Body of pancreas (tissue), 4 donors: ENCODE measurements at regions not wholly inside any gene's neighbourhood (a gene's known extent, or its start where the extent isn't known, plus 50 kb on each side); places are given as distances from the start of the nearest gene placed in this dataset.

Experiments used
- POLR2A ChIP-seq, 3 donors: fragments of 450-650 bp; IDR thresholded peaks; one replicate each; pipeline ENCODE4 v1.6.1; 2016; ENCODE audit warnings: antibody characterized with exemption in 3 of 3, mild to moderate bottlenecking in 2 of 3
- TF ChIP-seq, protein P1 (sequence below), 7 experiments: fragments of 450-650 bp in 4 of 7; fragments of 200-600 bp in 3 of 7; sonication (generic) in 3 of 7; IDR thresholded peaks; one replicate each; pipeline ENCODE4 v1.5.1; 2016 to 2019; ENCODE audit warnings: antibody characterized with exemption in 7 of 7

DNA sequence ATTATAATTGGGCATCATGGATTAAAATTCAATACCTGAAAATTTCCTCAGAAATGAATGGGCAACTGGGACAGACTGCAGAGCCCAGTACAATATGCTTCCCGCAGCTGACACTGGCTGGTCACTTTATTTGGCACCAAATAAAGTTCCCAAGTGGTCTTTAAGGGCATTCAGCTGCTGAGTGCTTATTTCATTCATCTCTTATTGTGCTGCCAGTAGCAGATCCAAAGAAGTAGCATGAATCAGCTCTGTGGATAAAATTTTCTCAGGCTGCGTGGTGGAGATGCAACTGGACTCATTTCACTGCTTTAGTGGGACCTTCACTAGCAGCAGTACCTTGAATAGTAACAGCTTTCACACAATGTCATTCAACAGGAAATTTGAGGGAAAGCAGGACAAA, 226.3 kb upstream of the ADGRL2 start:
- no peak for TF ChIP-seq POLR2A (IDR thresholded peaks at IDR 0.05)
- TF ChIP-seq, protein P1, sequence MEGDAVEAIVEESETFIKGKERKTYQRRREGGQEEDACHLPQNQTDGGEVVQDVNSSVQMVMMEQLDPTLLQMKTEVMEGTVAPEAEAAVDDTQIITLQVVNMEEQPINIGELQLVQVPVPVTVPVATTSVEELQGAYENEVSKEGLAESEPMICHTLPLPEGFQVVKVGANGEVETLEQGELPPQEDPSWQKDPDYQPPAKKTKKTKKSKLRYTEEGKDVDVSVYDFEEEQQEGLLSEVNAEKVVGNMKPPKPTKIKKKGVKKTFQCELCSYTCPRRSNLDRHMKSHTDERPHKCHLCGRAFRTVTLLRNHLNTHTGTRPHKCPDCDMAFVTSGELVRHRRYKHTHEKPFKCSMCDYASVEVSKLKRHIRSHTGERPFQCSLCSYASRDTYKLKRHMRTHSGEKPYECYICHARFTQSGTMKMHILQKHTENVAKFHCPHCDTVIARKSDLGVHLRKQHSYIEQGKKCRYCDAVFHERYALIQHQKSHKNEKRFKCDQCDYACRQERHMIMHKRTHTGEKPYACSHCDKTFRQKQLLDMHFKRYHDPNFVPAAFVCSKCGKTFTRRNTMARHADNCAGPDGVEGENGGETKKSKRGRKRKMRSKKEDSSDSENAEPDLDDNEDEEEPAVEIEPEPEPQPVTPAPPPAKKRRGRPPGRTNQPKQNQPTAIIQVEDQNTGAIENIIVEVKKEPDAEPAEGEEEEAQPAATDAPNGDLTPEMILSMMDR (IDR thresholded peaks at IDR 0.05), result no peak
